HS-5 (cell line): ENCODE measurements at regions not wholly inside any gene's neighbourhood (a gene's known extent, or its start where the extent isn't known, plus 50 kb on each side); places are given as distances from the start of the nearest gene placed in this dataset.

ENCODE experiments used
- DNase-seq: peaks from one replicate; pipeline ENCODE4 v3.0.0-alpha.2; 2012; ENCODE audit warnings: low read depth

GRCh38 chr6:10305790-10306415 lies 109.0 kb downstream of the TFAP2A start:
- no peak for DNase-seq

GRCh38 chr6:10303608-10304506 lies 111.0 kb downstream of the TFAP2A start:
- DNase-seq, result no peak

- no peak for DNase-seq
Observed at GRCh38 chr6:10302566-10303235, 112.2 kb downstream of the TFAP2A start.

GRCh38 chr6:10300071-10300470 lies 114.8 kb downstream of the TFAP2A start:
- DNase-seq, result no peak

- no peak for DNase-seq
Observed at GRCh38 chr6:10297832-10298231, 117.0 kb downstream of the TFAP2A start.

- DNase-seq, result no peak
Observed at GRCh38 chr6:10278746-10279145, 136.1 kb downstream of the TFAP2A start.

GRCh38 chr6:10276660-10277287 lies 138.1 kb downstream of the TFAP2A start:
- no peak for DNase-seq

GRCh38 chr6:10276106-10276505 lies 138.8 kb downstream of the TFAP2A start:
- peak; percentile 74 for DNase-seq

- DNase-seq, result peak; percentile 49
Observed at GRCh38 chr6:10272591-10272990, 142.3 kb downstream of the TFAP2A start.

- DNase-seq, result no peak
Observed at GRCh38 chr6:10271982-10272381, 142.9 kb downstream of the TFAP2A start.

GRCh38 chr6:10269814-10270472 lies 144.9 kb downstream of the TFAP2A start:
- DNase-seq, result peak; percentile 24

- no peak for DNase-seq
Observed at GRCh38 chr6:10268611-10269310, 146.1 kb downstream of the TFAP2A start.

- DNase-seq, result no peak
Observed at GRCh38 chr6:10268111-10268510, 146.8 kb downstream of the TFAP2A start.

GRCh38 chr6:10266462-10266861 lies 148.4 kb downstream of the TFAP2A start:
- no peak for DNase-seq

- DNase-seq, result no peak
Observed at GRCh38 chr6:10266061-10266460, 148.8 kb downstream of the TFAP2A start.

- DNase-seq, result no peak
Observed at GRCh38 chr6:10262505-10262904, 152.4 kb downstream of the TFAP2A start.

- no peak for DNase-seq
Observed at GRCh38 chr6:10259671-10260070, 155.2 kb downstream of the TFAP2A start.

- no peak for DNase-seq
Observed at GRCh38 chr6:10258341-10258740, 156.5 kb downstream of the TFAP2A start.

GRCh38 chr6:10256113-10256690 lies 158.7 kb downstream of the TFAP2A start:
- DNase-seq, result no peak

- no peak for DNase-seq
Observed at GRCh38 chr6:10250655-10251220, 164.1 kb downstream of the TFAP2A start.
